ENCODE measurements at regions not wholly inside any gene's neighbourhood (a gene's known extent, or its start where the extent isn't known, plus 50 kb on each side); places are given as distances from the start of the nearest gene placed in this dataset.

- no peak for DNase-seq (ENCODE audit: low read depth in 2 of 2)
Observed at GRCh38 chr5:61737301-61737963, 405.4 kb downstream of the ZSWIM6 start.

GRCh38 chr5:61737964-61738340 lies 405.9 kb downstream of the ZSWIM6 start:
- no peak for DNase-seq (ENCODE audit: low read depth in 2 of 2)

- no peak for DNase-seq (ENCODE audit: low read depth in 2 of 2)
Observed at GRCh38 chr5:61738446-61738845, 406.4 kb downstream of the ZSWIM6 start.

- no peak for DNase-seq (ENCODE audit: low read depth in 2 of 2)
Observed at GRCh38 chr5:61744690-61745619, 412.9 kb downstream of the ZSWIM6 start.

GRCh38 chr5:61746831-61747575 lies 414.9 kb downstream of the ZSWIM6 start:
- DNase-seq (ENCODE audit: low read depth in 2 of 2), result no peak

- DNase-seq (ENCODE audit: low read depth in 2 of 2), result no peak
Observed at GRCh38 chr5:61748121-61748520, 416.1 kb downstream of the ZSWIM6 start.

GRCh38 chr5:61748651-61749050 lies 416.6 kb downstream of the ZSWIM6 start:
- DNase-seq (ENCODE audit: low read depth in 2 of 2), result no peak

- DNase-seq (ENCODE audit: low read depth in 2 of 2), result no peak
Observed at GRCh38 chr5:61752588-61752987, 420.5 kb downstream of the ZSWIM6 start.

- DNase-seq (ENCODE audit: low read depth in 2 of 2), result no peak
Observed at GRCh38 chr5:61754792-61755191, 422.7 kb downstream of the ZSWIM6 start.

- DNase-seq (ENCODE audit: low read depth in 2 of 2), result no peak
Observed at GRCh38 chr5:61755726-61756222, 423.7 kb downstream of the ZSWIM6 start.

GRCh38 chr5:61758711-61759110 lies 426.7 kb downstream of the ZSWIM6 start:
- no peak for DNase-seq (ENCODE audit: low read depth in 2 of 2)

GRCh38 chr5:61765471-61765870 lies 433.4 kb downstream of the ZSWIM6 start:
- no peak for DNase-seq (ENCODE audit: low read depth in 2 of 2)

- no peak for DNase-seq (ENCODE audit: low read depth in 2 of 2)
Observed at GRCh38 chr5:61766141-61766540, 434.1 kb downstream of the ZSWIM6 start.

- no peak for DNase-seq (ENCODE audit: low read depth in 2 of 2)
Observed at GRCh38 chr5:61767231-61768080, 435.4 kb downstream of the ZSWIM6 start.

- no peak for DNase-seq (ENCODE audit: low read depth in 2 of 2)
Observed at GRCh38 chr5:61768692-61769281, 436.7 kb downstream of the ZSWIM6 start.

- no peak for DNase-seq (ENCODE audit: low read depth in 2 of 2)
Observed at GRCh38 chr5:61771062-61771461, 439.0 kb downstream of the ZSWIM6 start.

- no peak for DNase-seq (ENCODE audit: low read depth in 2 of 2)
Observed at GRCh38 chr5:61771808-61772207, 439.8 kb downstream of the ZSWIM6 start.

- DNase-seq (ENCODE audit: low read depth in 2 of 2), result no peak
Observed at GRCh38 chr5:61775901-61776300, 443.8 kb downstream of the ZSWIM6 start.

GRCh38 chr5:61777292-61777691 lies 445.2 kb downstream of the ZSWIM6 start:
- DNase-seq (ENCODE audit: low read depth in 2 of 2), result no peak

GRCh38 chr5:61779743-61780142 lies 447.7 kb downstream of the ZSWIM6 start:
- no peak for DNase-seq (ENCODE audit: low read depth in 2 of 2)

GRCh38 chr5:61783481-61783880 lies 451.4 kb downstream of the ZSWIM6 start:
- DNase-seq (ENCODE audit: low read depth in 2 of 2), result no peak
